WTC11 (cell line): ENCODE measurements at regions not wholly inside any gene's neighbourhood (a gene's known extent, or its start where the extent isn't known, plus 50 kb on each side); places are given as distances from the start of the nearest gene placed in this dataset.
A peak's percentile ranks its signal among the peaks of the same experiment; 100 is the strongest.

Experiments
- ATAC-seq: fragments of 200-7000 bp; cut with Tn5 transposase; 2 replicates; pipeline ENCODE4 v1.10.0; 2021; ENCODE audit warnings: mild to moderate bottlenecking, moderate library complexity
- CTCF ChIA-PET: fragments of 300-600 bp; sonication (Branson Sonifier 250); formaldehyde crosslinking; loops from one replicate; lab custom pipeline; 2021; ENCODE audit warnings: antibody characterized with exemption; lab: Charles Lee
- POLR2A ChIA-PET: fragments of 350-600 bp; sonication (Branson Sonifier 250); formaldehyde crosslinking; loops from one replicate; lab custom pipeline; 2021; ENCODE audit warnings: antibody characterized with exemption; lab: Charles Lee
- DNase-seq: peaks from one replicate; pipeline ENCODE4 v3.0.0; 2021; ENCODE audit warnings: low spot score
- H3K27ac Mint-ChIP-seq: 2 replicates; pipeline ENCODE4 v1.8.0; 2021; ENCODE audit warnings: mixed read lengths
- H3K27me3 Mint-ChIP-seq: 2 replicates; pipeline ENCODE4 v1.8.0; 2021; ENCODE audit warnings: low read depth, mild to moderate bottlenecking, moderate library complexity, mixed read lengths
- H3K36me3 Mint-ChIP-seq: 2 replicates; pipeline ENCODE4 v1.8.0; 2021; ENCODE audit warnings: mixed read lengths
- H3K4me1 Mint-ChIP-seq: 2 replicates; pipeline ENCODE4 v1.8.0; 2022; ENCODE audit warnings: mixed read lengths
- H3K4me3 Mint-ChIP-seq: 2 replicates; pipeline ENCODE4 v1.8.0; 2021; ENCODE audit warnings: mild to moderate bottlenecking, moderate library complexity, mixed read lengths
- H3K9me3 Mint-ChIP-seq: 2 replicates; pipeline ENCODE4 v1.8.0; 2021; ENCODE audit warnings: mixed read lengths
- ELF4 ChIP-seq: sonication (generic); formaldehyde crosslinking; IDR thresholded peaks from 2 replicates; pipeline ENCODE4 v1.8.1; 2022; ENCODE audit warnings: low read depth, mild to moderate bottlenecking, moderate library complexity, missing genetic modification reagents
- JUN ChIP-seq: sonication (generic); formaldehyde crosslinking; IDR thresholded peaks from 2 replicates; pipeline ENCODE4 v1.8.0; 2023; ENCODE audit warnings: mild to moderate bottlenecking, missing genetic modification reagents
- NFYB ChIP-seq: sonication (generic); formaldehyde crosslinking; conservative IDR thresholded peaks from 2 replicates; pipeline ENCODE4 v1.8.0; 2022; ENCODE audit warnings: low read depth, missing genetic modification reagents
- NR3C1 ChIP-seq: sonication (generic); formaldehyde crosslinking; conservative IDR thresholded peaks from 2 replicates; pipeline ENCODE4 v1.8.1; 2023; ENCODE audit warnings: low read depth, mild to moderate bottlenecking, missing genetic modification reagents
- OVOL2 ChIP-seq: fragments of 250-450 bp; sonication (Bioruptor Pico); IDR thresholded peaks from 2 replicates; pipeline ENCODE4 v1.9.0; 2021; ENCODE audit warnings: mild to moderate bottlenecking, borderline replicate concordance
- SMAD4 ChIP-seq: sonication (generic); formaldehyde crosslinking; IDR thresholded peaks from 2 replicates; pipeline ENCODE4 v1.8.0; 2022; ENCODE audit warnings: mild to moderate bottlenecking, missing genetic modification reagents
- SOX15 ChIP-seq: fragments of 250-450 bp; sonication (Bioruptor Pico); IDR thresholded peaks from 2 replicates; pipeline ENCODE4 v1.9.0; 2021; ENCODE audit warnings: mild to moderate bottlenecking
- TCF7 ChIP-seq: sonication (generic); formaldehyde crosslinking; IDR thresholded peaks from 2 replicates; pipeline ENCODE4 v1.8.0; 2022; ENCODE audit warnings: mild to moderate bottlenecking, low read depth, missing genetic modification reagents, moderate library complexity
- ZNF121 ChIP-seq: sonication (generic); formaldehyde crosslinking; IDR thresholded peaks from 2 replicates; pipeline ENCODE4 v1.8.0; 2023; ENCODE audit warnings: missing genetic modification reagents
- TF ChIP-seq, protein P1 (sequence below): sonication (generic); formaldehyde crosslinking; IDR thresholded peaks from 2 replicates; pipeline ENCODE4 v1.8.0; 2023; ENCODE audit warnings: missing genetic modification reagents, mild to moderate bottlenecking, borderline replicate concordance
- TF ChIP-seq, protein P2 (sequence below): sonication (generic); formaldehyde crosslinking; IDR thresholded peaks from 2 replicates; pipeline ENCODE4 v1.8.1; 2023; ENCODE audit warnings: mild to moderate bottlenecking, missing genetic modification reagents, moderate library complexity
- TF ChIP-seq, protein P3 (sequence below): sonication (generic); formaldehyde crosslinking; IDR thresholded peaks from 2 replicates; pipeline ENCODE4 v1.8.0; 2022; ENCODE audit warnings: mild to moderate bottlenecking, missing genetic modification reagents
- TF ChIP-seq, protein P4 (sequence below): sonication (generic); formaldehyde crosslinking; IDR thresholded peaks from 2 replicates; pipeline ENCODE4 v1.8.1; 2023; ENCODE audit warnings: mild to moderate bottlenecking, missing genetic modification reagents
- TF ChIP-seq, protein P5 (sequence below): sonication (generic); formaldehyde crosslinking; IDR thresholded peaks from 2 replicates; pipeline ENCODE4 v1.8.0; 2022; ENCODE audit warnings: mild to moderate bottlenecking, missing genetic modification reagents
- TF ChIP-seq, protein P6 (sequence below): sonication (generic); formaldehyde crosslinking; IDR thresholded peaks from 2 replicates; pipeline ENCODE4 v1.8.1; 2023; ENCODE audit warnings: mild to moderate bottlenecking, missing genetic modification reagents

DNA sequence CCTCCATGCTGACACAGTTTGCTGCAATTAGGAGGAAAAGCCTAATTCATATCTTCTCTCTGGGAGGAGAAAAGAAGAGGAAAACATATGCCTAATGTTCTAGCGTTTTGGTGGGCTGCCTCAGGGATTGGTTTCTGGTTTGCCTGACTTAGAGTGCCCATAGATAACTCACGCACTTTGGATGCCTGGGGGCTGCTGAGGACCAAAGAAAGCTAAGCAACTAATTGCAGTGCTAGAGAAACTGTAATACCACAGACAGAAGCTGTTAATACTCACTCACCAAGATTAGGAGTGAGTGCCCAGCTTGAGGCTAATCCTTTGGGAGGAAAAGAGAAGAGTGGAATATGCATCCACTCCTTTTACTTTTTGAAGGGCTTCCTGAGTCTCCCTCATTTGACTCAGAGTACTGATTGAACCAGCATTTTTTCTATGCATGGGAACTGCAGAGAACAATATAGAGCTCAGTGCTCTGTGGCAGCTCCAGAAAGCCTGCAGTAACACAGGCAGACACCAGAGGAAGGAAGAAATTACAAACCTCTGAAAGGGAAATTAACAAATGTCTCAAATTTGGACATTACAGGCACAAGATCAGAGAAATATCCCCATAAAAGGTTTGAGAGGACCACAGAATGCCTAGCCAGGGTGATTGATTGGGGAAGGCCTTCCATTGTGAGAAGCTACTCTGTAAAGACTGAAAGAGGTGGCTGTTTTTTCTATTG is 666.4 kb downstream of the OLFM4 start:
- Mint-ChIP-seq H3K36me3 (peaks cover 6% of the 10 kb centered on the region), H3K27ac (peak overlapping the region; percentile 30; the same call in 1 of the 2 replicates)
- ChIA-PET CTCF (interaction anchor here (0.6 to 1.6 kb wide), 9 partner anchors 10 to 445 kb away, joined by 3 to 7 read pairs (median 4); no protein-coding TSS in a partner anchor), POLR2A (no interaction called here)
- DNase-seq, result no peak
- TF ChIP-seq, protein P1, sequence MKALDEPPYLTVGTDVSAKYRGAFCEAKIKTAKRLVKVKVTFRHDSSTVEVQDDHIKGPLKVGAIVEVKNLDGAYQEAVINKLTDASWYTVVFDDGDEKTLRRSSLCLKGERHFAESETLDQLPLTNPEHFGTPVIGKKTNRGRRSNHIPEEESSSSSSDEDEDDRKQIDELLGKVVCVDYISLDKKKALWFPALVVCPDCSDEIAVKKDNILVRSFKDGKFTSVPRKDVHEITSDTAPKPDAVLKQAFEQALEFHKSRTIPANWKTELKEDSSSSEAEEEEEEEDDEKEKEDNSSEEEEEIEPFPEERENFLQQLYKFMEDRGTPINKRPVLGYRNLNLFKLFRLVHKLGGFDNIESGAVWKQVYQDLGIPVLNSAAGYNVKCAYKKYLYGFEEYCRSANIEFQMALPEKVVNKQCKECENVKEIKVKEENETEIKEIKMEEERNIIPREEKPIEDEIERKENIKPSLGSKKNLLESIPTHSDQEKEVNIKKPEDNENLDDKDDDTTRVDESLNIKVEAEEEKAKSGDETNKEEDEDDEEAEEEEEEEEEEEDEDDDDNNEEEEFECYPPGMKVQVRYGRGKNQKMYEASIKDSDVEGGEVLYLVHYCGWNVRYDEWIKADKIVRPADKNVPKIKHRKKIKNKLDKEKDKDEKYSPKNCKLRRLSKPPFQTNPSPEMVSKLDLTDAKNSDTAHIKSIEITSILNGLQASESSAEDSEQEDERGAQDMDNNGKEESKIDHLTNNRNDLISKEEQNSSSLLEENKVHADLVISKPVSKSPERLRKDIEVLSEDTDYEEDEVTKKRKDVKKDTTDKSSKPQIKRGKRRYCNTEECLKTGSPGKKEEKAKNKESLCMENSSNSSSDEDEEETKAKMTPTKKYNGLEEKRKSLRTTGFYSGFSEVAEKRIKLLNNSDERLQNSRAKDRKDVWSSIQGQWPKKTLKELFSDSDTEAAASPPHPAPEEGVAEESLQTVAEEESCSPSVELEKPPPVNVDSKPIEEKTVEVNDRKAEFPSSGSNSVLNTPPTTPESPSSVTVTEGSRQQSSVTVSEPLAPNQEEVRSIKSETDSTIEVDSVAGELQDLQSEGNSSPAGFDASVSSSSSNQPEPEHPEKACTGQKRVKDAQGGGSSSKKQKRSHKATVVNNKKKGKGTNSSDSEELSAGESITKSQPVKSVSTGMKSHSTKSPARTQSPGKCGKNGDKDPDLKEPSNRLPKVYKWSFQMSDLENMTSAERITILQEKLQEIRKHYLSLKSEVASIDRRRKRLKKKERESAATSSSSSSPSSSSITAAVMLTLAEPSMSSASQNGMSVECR (CRISPR knock-in tag), result no peak
- TF ChIP-seq SMAD4, result no peak
- TF ChIP-seq, all 79 proteins: peak for 0
- peaks cover 21% of the 10 kb centered on the region for H3K9me3 Mint-ChIP-seq
- H3K27me3 Mint-ChIP-seq, result peaks cover 4% of the 10 kb centered on the region; the same call in 1 of the 2 replicates
- H3K4me3 Mint-ChIP-seq, result no peak overlapping the region
- peaks cover 33% of the 10 kb centered on the region for H3K4me1 Mint-ChIP-seq
- peak; percentile 98 for ATAC-seq

DNA sequence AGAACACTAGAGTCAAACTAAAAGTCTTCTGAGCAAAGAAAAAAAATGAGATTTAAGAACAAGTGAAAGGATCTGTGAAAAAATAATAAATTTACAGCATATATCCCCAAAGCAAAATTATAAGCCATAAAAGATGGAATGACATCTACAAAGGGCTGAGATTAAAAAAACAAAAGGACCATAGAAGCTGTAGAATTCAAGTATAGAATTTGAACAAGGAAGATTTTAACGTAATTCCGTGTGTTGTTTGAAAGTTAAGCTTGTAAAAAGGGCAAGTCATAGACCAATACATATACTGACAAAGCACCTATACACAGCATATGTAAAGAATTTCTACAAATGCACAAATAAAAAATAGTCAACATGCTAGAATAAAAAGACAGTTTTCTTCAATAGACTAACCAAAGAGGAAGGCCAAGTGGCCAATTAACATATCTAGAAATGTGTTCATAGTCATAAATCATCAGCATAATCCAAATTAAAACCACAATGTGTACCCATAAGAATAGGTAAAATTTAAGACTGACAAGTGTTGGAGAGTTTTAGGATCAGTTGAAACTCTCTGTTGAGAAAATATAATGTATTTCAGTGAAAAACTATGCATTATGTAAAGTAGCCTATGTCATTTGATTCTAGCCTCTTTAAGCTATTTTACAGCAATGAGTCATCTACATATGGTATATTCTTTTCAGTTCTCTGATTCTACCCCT is 674.9 kb downstream of the OLFM4 start:
- Mint-ChIP-seq H3K9me3 (peaks cover 12% of the 10 kb centered on the region), H3K4me3 (no peak overlapping the region), H3K4me1 (peaks cover 6% of the 10 kb centered on the region), H3K27me3 (peaks cover 4% of the 10 kb centered on the region; the same call in 1 of the 2 replicates), H3K36me3 (peaks cover 6% of the 10 kb centered on the region), H3K27ac (no peak overlapping the region)
- CTCF ChIA-PET, result no interaction called here
- ATAC-seq (no peak), DNase-seq (no peak)
- POLR2A ChIA-PET, result no interaction called here
- no peak for TF ChIP-seq NR3C1 (CRISPR knock-in tag)
- TF ChIP-seq, protein P2, sequence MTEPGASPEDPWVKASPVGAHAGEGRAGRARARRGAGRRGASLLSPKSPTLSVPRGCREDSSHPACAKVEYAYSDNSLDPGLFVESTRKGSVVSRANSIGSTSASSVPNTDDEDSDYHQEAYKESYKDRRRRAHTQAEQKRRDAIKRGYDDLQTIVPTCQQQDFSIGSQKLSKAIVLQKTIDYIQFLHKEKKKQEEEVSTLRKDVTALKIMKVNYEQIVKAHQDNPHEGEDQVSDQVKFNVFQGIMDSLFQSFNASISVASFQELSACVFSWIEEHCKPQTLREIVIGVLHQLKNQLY (CRISPR knock-in tag), result no peak
- TF ChIP-seq, protein P3, sequence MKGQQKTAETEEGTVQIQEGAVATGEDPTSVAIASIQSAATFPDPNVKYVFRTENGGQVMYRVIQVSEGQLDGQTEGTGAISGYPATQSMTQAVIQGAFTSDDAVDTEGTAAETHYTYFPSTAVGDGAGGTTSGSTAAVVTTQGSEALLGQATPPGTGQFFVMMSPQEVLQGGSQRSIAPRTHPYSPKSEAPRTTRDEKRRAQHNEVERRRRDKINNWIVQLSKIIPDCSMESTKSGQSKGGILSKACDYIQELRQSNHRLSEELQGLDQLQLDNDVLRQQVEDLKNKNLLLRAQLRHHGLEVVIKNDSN (CRISPR knock-in tag), result no peak
- no peak for TF ChIP-seq ELF4 (CRISPR knock-in tag)
- TF ChIP-seq, protein P4, sequence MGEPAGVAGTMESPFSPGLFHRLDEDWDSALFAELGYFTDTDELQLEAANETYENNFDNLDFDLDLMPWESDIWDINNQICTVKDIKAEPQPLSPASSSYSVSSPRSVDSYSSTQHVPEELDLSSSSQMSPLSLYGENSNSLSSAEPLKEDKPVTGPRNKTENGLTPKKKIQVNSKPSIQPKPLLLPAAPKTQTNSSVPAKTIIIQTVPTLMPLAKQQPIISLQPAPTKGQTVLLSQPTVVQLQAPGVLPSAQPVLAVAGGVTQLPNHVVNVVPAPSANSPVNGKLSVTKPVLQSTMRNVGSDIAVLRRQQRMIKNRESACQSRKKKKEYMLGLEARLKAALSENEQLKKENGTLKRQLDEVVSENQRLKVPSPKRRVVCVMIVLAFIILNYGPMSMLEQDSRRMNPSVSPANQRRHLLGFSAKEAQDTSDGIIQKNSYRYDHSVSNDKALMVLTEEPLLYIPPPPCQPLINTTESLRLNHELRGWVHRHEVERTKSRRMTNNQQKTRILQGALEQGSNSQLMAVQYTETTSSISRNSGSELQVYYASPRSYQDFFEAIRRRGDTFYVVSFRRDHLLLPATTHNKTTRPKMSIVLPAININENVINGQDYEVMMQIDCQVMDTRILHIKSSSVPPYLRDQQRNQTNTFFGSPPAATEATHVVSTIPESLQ (CRISPR knock-in tag), result no peak
- TF ChIP-seq, protein P5, sequence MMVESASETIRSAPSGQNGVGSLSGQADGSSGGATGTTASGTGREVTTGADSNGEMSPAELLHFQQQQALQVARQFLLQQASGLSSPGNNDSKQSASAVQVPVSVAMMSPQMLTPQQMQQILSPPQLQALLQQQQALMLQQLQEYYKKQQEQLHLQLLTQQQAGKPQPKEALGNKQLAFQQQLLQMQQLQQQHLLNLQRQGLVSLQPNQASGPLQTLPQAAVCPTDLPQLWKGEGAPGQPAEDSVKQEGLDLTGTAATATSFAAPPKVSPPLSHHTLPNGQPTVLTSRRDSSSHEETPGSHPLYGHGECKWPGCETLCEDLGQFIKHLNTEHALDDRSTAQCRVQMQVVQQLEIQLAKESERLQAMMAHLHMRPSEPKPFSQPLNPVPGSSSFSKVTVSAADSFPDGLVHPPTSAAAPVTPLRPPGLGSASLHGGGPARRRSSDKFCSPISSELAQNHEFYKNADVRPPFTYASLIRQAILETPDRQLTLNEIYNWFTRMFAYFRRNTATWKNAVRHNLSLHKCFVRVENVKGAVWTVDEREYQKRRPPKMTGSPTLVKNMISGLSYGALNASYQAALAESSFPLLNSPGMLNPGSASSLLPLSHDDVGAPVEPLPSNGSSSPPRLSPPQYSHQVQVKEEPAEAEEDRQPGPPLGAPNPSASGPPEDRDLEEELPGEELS, result no peak
- TF ChIP-seq NFYB (CRISPR knock-in tag), result no peak
- TF ChIP-seq JUN (CRISPR knock-in tag), result no peak
- no peak for TF ChIP-seq SOX15
- TF ChIP-seq TCF7, result no peak
- TF ChIP-seq, protein P6, sequence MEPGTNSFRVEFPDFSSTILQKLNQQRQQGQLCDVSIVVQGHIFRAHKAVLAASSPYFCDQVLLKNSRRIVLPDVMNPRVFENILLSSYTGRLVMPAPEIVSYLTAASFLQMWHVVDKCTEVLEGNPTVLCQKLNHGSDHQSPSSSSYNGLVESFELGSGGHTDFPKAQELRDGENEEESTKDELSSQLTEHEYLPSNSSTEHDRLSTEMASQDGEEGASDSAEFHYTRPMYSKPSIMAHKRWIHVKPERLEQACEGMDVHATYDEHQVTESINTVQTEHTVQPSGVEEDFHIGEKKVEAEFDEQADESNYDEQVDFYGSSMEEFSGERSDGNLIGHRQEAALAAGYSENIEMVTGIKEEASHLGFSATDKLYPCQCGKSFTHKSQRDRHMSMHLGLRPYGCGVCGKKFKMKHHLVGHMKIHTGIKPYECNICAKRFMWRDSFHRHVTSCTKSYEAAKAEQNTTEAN, result no peak
- TF ChIP-seq OVOL2 (CRISPR knock-in tag), result no peak
- TF ChIP-seq ZNF121 (CRISPR knock-in tag), result no peak
- no peak for TF ChIP-seq SMAD4
